Left colon (tissue), 2 donors: ENCODE measurements at regions not wholly inside any gene's neighbourhood (a gene's known extent, or its start where the extent isn't known, plus 50 kb on each side); places are given as distances from the start of the nearest gene placed in this dataset.

Experiments used
- ATAC-seq: fragments of 200-7000 bp; cut with Tn5 transposase; one replicate; pipeline ENCODE4 v1.9.1; 2020; ENCODE audit warnings: mild to moderate bottlenecking, moderate library complexity
- DNase-seq, 2 donors: peaks; one replicate each; pipeline ENCODE4 v3.0.0-alpha.2; 2020
- intact Hi-C, 2 donors: fragments of 100-400 bp; cut with DNase I in 1 of 2; cut with micrococcal nuclease in 1 of 2; formaldehyde crosslinking; loops; one replicate each; pipeline versions ENCODE4 v1.11.2 to v1.14.0; 2022; cut with DNase I, micrococcal nuclease
- donor health status: DM: no; HTN: no; CAD: no.
- donor health status: DM: yes; HTN: yes; CAD: no.

- intact Hi-C loops, result no loop called here
- DNase-seq, result no peak
- ATAC-seq, result no peak
Observed at GRCh38 chr9:14560194-14560593, 133.0 kb downstream of the ZDHHC21 start.

- no peak for ATAC-seq
- intact Hi-C loops, result no loop called here
- no peak for DNase-seq
Observed at GRCh38 chr9:14554886-14555285, 138.3 kb downstream of the ZDHHC21 start.

GRCh38 chr9:14547245-14548060 lies 145.8 kb downstream of the ZDHHC21 start:
- DNase-seq (no peak), ATAC-seq (no peak)
- intact Hi-C loops, result no loop called here

GRCh38 chr9:14546693-14547092 lies 146.5 kb downstream of the ZDHHC21 start:
- DNase-seq (no peak), ATAC-seq (no peak)

GRCh38 chr9:14542071-14542470 lies 151.2 kb downstream of the ZDHHC21 start:
- intact Hi-C loops, result no loop called here
- no peak for ATAC-seq
- DNase-seq, result no peak

More at GRCh38 chr9:14546693-14547092, 146.5 kb downstream of the ZDHHC21 start:
- intact Hi-C loops, result no loop called here

- DNase-seq, result no peak
- intact Hi-C loops, result no loop called here
- ATAC-seq, result no peak
Observed at GRCh38 chr9:14538526-14538925, 154.7 kb downstream of the ZDHHC21 start.

- intact Hi-C loops, result no loop called here
- DNase-seq (no peak), ATAC-seq (no peak)
Observed at GRCh38 chr9:14535161-14535955, 157.9 kb downstream of the ZDHHC21 start.

GRCh38 chr9:14533867-14534640 lies 159.2 kb downstream of the ZDHHC21 start:
- DNase-seq, result no peak

GRCh38 chr9:14532456-14533115 lies 160.6 kb downstream of the ZDHHC21 start:
- intact Hi-C loops, result no loop called here
- ATAC-seq, result no peak
- DNase-seq, result no peak

More at GRCh38 chr9:14533867-14534640, 159.2 kb downstream of the ZDHHC21 start:
- intact Hi-C loops, result no loop called here
- ATAC-seq, result no peak

GRCh38 chr9:14531341-14532269 lies 161.6 kb downstream of the ZDHHC21 start:
- intact Hi-C loops, result no loop called here
- DNase-seq (no peak), ATAC-seq (no peak)

- DNase-seq (no peak), ATAC-seq (no peak)
Observed at GRCh38 chr9:14530841-14531240, 162.4 kb downstream of the ZDHHC21 start.

GRCh38 chr9:14530366-14530765 lies 162.9 kb downstream of the ZDHHC21 start:
- ATAC-seq (no peak), DNase-seq (no peak)
- intact Hi-C loops, result no loop called here

More at GRCh38 chr9:14530841-14531240, 162.4 kb downstream of the ZDHHC21 start:
- intact Hi-C loops, result no loop called here

GRCh38 chr9:14529629-14530028 lies 163.6 kb downstream of the ZDHHC21 start:
- intact Hi-C loops, result no loop called here
- ATAC-seq, result no peak

GRCh38 chr9:14529054-14529453 lies 164.2 kb downstream of the ZDHHC21 start:
- no peak for DNase-seq
- intact Hi-C loops, result no loop called here
- no peak for ATAC-seq

More at GRCh38 chr9:14529629-14530028, 163.6 kb downstream of the ZDHHC21 start:
- DNase-seq, result no peak

GRCh38 chr9:14526504-14526903 lies 166.7 kb downstream of the ZDHHC21 start:
- no peak for DNase-seq
- ATAC-seq, result no peak
- intact Hi-C loops, result no loop called here

GRCh38 chr9:14525856-14526255 lies 167.4 kb downstream of the ZDHHC21 start:
- ATAC-seq (no peak), DNase-seq (no peak)
- intact Hi-C loops, result no loop called here

GRCh38 chr9:14524873-14525515 lies 168.2 kb downstream of the ZDHHC21 start:
- intact Hi-C loops, result loop anchor here in 1 of 2 donors (5.0 kb wide), 1 partner anchor 48 kb away; no protein-coding TSS in a partner anchor
- DNase-seq (no peak), ATAC-seq (no peak)
